GM12878 (cell line): ENCODE measurements at regions not wholly inside any gene's neighbourhood (a gene's known extent, or its start where the extent isn't known, plus 50 kb on each side); places are given as distances from the start of the nearest gene placed in this dataset.

Experiments used
- ATAC-seq: fragments of 200-7000 bp; cut with Tn5 transposase; 3 replicates; pipeline ENCODE4 v1.9.1; 2020; ENCODE audit warnings: mild to moderate bottlenecking, moderate library complexity
- BruUV-seq: library from RNA; stranded (reverse); fragments of 400-500 nt; replicated peaks from 2 replicates; lab custom pipeline; 2021; lab: Mats Ljungman, UMichigan
- CTCF ChIA-PET: fragments of 300-600 bp; sonication (Branson Sonifier 250); formaldehyde crosslinking; extraction: SDS; loops from one replicate; lab custom pipeline; 2021; ENCODE audit warnings: inconsistent platforms; lab: Yijun Ruan, JAX
- POLR2A ChIA-PET: fragments of 350-600 bp; formaldehyde crosslinking; extraction: SDS; loops from one replicate; lab custom pipeline; 2021; ENCODE audit warnings: inconsistent platforms; lab: Charles Lee
- RAD21 ChIA-PET: fragments of 300-600 bp; sonication (Branson Sonifier 250); formaldehyde crosslinking; loops from one replicate; lab custom pipeline; 2023; ENCODE audit warnings: antibody characterized with exemption; ENCODE audit not compliant: unreplicated experiment; lab: Charles Lee
- SMC1A ChIA-PET: fragments of 300-600 bp; sonication (Branson Sonifier 250); formaldehyde crosslinking; loops from one replicate; lab custom pipeline; 2023; ENCODE audit not compliant: unreplicated experiment, uncharacterized antibody; lab: Charles Lee
- DNase-seq: peaks from one replicate; pipeline ENCODE4 v3.0.0-alpha.2; 2011; ENCODE audit warnings: low read depth, low spot score
- FAIRE-seq: peaks from 3 replicates; lab custom pipeline; 2011; peaks lifted over from hg19 to GRCh38; lab: Jason Lieb, UNC
- H2AFZ ChIP-seq: 2 replicates; pipeline ENCODE4 v1.6.0; 2011; ENCODE audit warnings: low read depth, low read length, control low read depth; ENCODE audit not compliant: control insufficient read depth
- H3K27ac ChIP-seq: 2 replicates; pipeline ENCODE4 v1.5.1; 2011; ENCODE audit warnings: control low read depth; ENCODE audit not compliant: control insufficient read depth, insufficient read depth
- H3K27me3 ChIP-seq, 2 experiments: replicated peaks in 1 of 2; 2 replicates each; pipeline versions ENCODE4 v1.6.0 to v1.6.1; 2011; ENCODE audit warnings: low read length in 1 of 2; ENCODE audit not compliant: control insufficient read depth in 2 of 2, insufficient read depth in 2 of 2
- H3K36me3 ChIP-seq, 2 experiments: 2 replicates each; pipeline ENCODE4 v1.5.1; 2011; ENCODE audit warnings: low read length in 1 of 2; ENCODE audit not compliant: control insufficient read depth in 2 of 2, insufficient read depth in 2 of 2
- H3K4me1 ChIP-seq: 2 replicates; pipeline ENCODE4 v1.6.1; 2011; ENCODE audit warnings: mild to moderate bottlenecking, low read length, moderate library complexity, mixed read lengths; ENCODE audit not compliant: control insufficient read depth, insufficient read depth
- H3K4me2 ChIP-seq: 2 replicates; pipeline ENCODE4 v1.6.0; 2011; ENCODE audit warnings: control low read depth; ENCODE audit not compliant: control insufficient read depth, insufficient read depth
- H3K4me3 ChIP-seq: fragments of 200-600 bp; sonication (generic); 2 replicates; pipeline ENCODE4 v1.5.1; 2016
- H3K79me2 ChIP-seq: 2 replicates; pipeline ENCODE4 v1.6.0; 2011; ENCODE audit warnings: low read length; ENCODE audit not compliant: control insufficient read depth, insufficient read depth
- H3K9ac ChIP-seq: 2 replicates; pipeline ENCODE4 v1.8.0; 2011; ENCODE audit warnings: low read length, control low read depth, mixed read lengths; ENCODE audit not compliant: control insufficient read depth, insufficient read depth
- H3K9me3 ChIP-seq: replicated peaks from 3 replicates; pipeline ENCODE4 v1.5.1; 2011; ENCODE audit warnings: mild to moderate bottlenecking, low read length; ENCODE audit not compliant: control insufficient read depth, insufficient read depth
- H4K20me1 ChIP-seq: 2 replicates; pipeline ENCODE4 v1.6.0; 2011; ENCODE audit not compliant: control insufficient read depth, insufficient read depth
- BHLHE40 ChIP-seq, 2 experiments: fragments of 450-650 bp in 1 of 2; IDR thresholded peaks; 2 replicates each; pipeline ENCODE4 v1.6.1; 2011 to 2017; ENCODE audit warnings: low read depth in 2 of 2, borderline replicate concordance in 1 of 2, improper control_type of control experiment in 1 of 2, low read length in 1 of 2, mild to moderate bottlenecking in 1 of 2
- CBX5 ChIP-seq: sonication (generic); IDR thresholded peaks from 2 replicates; pipeline ENCODE4 v1.6.1; 2016; ENCODE audit warnings: low read depth, moderate library complexity, mild to moderate bottlenecking, inconsistent platforms
- CREM ChIP-seq: IDR thresholded peaks from 2 replicates; pipeline ENCODE4 v1.6.1; 2014; ENCODE audit warnings: antibody characterized with exemption, low read depth
- MYC ChIP-seq: IDR thresholded peaks from 2 replicates; pipeline ENCODE4 v1.6.1; 2011; ENCODE audit warnings: mild to moderate bottlenecking, low read length, moderate library complexity, inconsistent platforms; ENCODE audit not compliant: insufficient read depth, insufficient replicate concordance, insufficient read length, severe bottlenecking
- NBN ChIP-seq: fragments of 450-650 bp; IDR thresholded peaks from 2 replicates; pipeline ENCODE4 v1.6.1; 2016
- POU2F2 ChIP-seq: IDR thresholded peaks from 3 replicates; pipeline ENCODE4 v1.6.1; 2011; ENCODE audit warnings: low read depth, mild to moderate bottlenecking, low read length, borderline replicate concordance
- SMC3 ChIP-seq: IDR thresholded peaks from 2 replicates; pipeline ENCODE4 v1.6.1; 2011; ENCODE audit warnings: low read length, improper control_type of control experiment, borderline replicate concordance
- TAF1 ChIP-seq: IDR thresholded peaks from 2 replicates; pipeline ENCODE4 v1.6.1; 2011; ENCODE audit warnings: mild to moderate bottlenecking, low read depth, low read length, borderline replicate concordance
- TCF3 ChIP-seq: IDR thresholded peaks from 2 replicates; pipeline ENCODE4 v1.6.1; 2012; ENCODE audit warnings: low read depth, mild to moderate bottlenecking, low read length, borderline replicate concordance; ENCODE audit not compliant: insufficient read depth
- YBX1 ChIP-seq: fragments of 450-650 bp; IDR thresholded peaks from 2 replicates; pipeline ENCODE4 v1.6.1; 2016; ENCODE audit warnings: antibody characterized with exemption
- ZZZ3 ChIP-seq: IDR thresholded peaks from 2 replicates; pipeline ENCODE4 v1.6.1; 2011; ENCODE audit warnings: low read depth; ENCODE audit not compliant: control insufficient read depth, insufficient read length
- WGBS: methylation state at CpG from one replicate; pipeline ENCODE4 v1.1.6; 2016; ENCODE audit warnings: low lambda C conversion rate; ENCODE audit not compliant: insufficient replicate concordance, insufficient coverage; ENCODE audit errors: missing lambda C conversion rate; 5-methylcytosine and 5-hydroxymethylcytosine counted together
- in situ Hi-C: fragments of 300-500 bp; cut with MboI; formaldehyde crosslinking; loops from 9 replicates; pipeline ENCODE4 v1.14.3; 2018; ENCODE audit warnings: mixed read lengths
- intact Hi-C: fragments of 100-400 bp; cut with micrococcal nuclease; formaldehyde crosslinking; loops from one replicate; pipeline ENCODE4 v1.14.2; 2022; ENCODE audit not compliant: unreplicated experiment
- TF ChIP-seq, protein P1 (sequence below): IDR thresholded peaks from 2 replicates; pipeline ENCODE4 v1.6.1; 2011; ENCODE audit warnings: low read depth, low read length, improper control_type of control experiment, borderline replicate concordance
- TF ChIP-seq, protein P2 (sequence below): fragments of 450-650 bp; IDR thresholded peaks from 2 replicates; pipeline ENCODE4 v1.6.1; 2017; ENCODE audit warnings: borderline replicate concordance

DNA sequence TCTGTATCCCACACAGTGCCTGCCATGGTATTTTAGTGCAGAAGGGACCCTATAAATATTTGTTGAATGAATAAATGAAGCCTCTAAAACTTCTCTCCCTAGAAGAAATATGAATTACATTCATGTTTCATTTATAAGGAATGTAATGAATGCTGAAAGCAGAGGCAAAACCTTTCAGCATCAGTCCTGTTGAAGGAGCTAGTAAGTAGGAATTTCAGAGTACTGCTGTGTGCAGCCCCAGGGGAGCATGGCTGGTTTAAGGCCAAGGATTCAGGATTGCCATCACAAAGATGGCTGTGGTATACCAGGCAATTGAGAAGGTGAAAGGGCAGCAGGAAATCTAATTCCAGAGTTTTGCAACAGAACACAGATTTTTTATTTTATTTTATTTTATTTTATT lies 1131.4 kb downstream of the IGSF11 start:
- no peaks in the 10 kb centered on the region for H3K4me1 ChIP-seq
- H3K4me2 ChIP-seq = no peak overlapping the region
- no peak overlapping the region for H3K27ac ChIP-seq
- FAIRE-seq (no peak), ATAC-seq (no peak), DNase-seq (no peak)
- H3K9ac ChIP-seq = no peak overlapping the region
- no peak overlapping the region for H2AFZ ChIP-seq
- H3K79me2 ChIP-seq = no peaks in the 10 kb centered on the region
- ChIA-PET RAD21 (no interaction called here), CTCF (interaction anchor here (1.2 kb wide), 1 partner anchor 12 kb away, joined by 3 read pairs; no protein-coding TSS in a partner anchor), SMC1A (no interaction called here), POLR2A (no interaction called here)
- no peaks in the 10 kb centered on the region for H3K36me3 ChIP-seq
- intact Hi-C loops = no loop called here
- no peaks in the 10 kb centered on the region for H4K20me1 ChIP-seq
- no peaks in the 10 kb centered on the region for H3K9me3 ChIP-seq
- H3K4me3 ChIP-seq = no peak overlapping the region
- TF ChIP-seq CBX5 = no peak
- TF ChIP-seq, protein P1, sequence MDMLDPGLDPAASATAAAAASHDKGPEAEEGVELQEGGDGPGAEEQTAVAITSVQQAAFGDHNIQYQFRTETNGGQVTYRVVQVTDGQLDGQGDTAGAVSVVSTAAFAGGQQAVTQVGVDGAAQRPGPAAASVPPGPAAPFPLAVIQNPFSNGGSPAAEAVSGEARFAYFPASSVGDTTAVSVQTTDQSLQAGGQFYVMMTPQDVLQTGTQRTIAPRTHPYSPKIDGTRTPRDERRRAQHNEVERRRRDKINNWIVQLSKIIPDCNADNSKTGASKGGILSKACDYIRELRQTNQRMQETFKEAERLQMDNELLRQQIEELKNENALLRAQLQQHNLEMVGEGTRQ = no peak
- in situ Hi-C loops = no loop called here
- no TSS peak for BruUV-seq
- no peaks in the 10 kb centered on the region for H3K27me3 ChIP-seq

DNA sequence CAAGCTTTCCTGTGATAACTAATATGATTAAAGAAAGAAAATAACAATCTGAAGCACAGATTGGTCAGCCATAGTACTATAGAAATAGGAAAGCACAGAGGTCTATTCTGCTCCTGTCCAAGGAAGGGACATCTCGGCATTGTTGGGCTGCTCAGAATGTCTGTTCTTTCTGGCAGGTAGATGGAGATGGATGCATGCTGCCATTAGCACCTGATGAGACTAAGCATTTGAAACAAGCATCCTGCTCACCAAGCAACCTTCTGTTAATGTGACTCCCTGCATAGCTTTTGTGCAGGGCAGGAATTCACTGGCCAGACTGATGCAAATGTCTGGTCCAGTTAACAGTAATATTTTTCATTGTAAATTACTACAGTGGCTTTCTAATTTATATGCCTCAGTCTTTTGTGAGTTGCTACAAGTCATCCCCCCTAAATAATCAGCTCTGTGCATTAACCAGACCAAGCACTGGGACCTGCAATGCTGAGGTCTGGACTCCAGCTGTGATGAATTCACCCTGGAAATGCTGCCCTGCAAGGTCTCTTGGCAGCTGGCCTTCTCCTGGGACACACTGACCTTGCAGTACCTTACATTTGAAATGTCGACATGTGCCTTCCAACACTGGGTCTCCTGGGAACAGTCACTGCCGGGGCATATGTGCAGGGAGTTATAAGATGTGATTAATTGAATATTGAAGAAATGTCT lies 1123.7 kb downstream of the IGSF11 start:
- no peak overlapping the region for H3K27ac ChIP-seq
- H2AFZ ChIP-seq = no peak overlapping the region
- no TSS peak for BruUV-seq
- ATAC-seq = no peak
- H3K79me2 ChIP-seq = no peaks in the 10 kb centered on the region
- no peak overlapping the region for H3K4me2 ChIP-seq
- no peaks in the 10 kb centered on the region for H3K36me3 ChIP-seq
- no peaks in the 10 kb centered on the region for H3K4me1 ChIP-seq
- 14% methylated on average over 3 of the region's 3 CpGs for WGBS
- RAD21 ChIA-PET = no interaction called here
- SMC1A ChIA-PET = interaction anchor here (1.4 kb wide), 1 partner anchor 25 kb away, joined by 3 read pairs; no protein-coding TSS in a partner anchor
- no peak overlapping the region for H3K9ac ChIP-seq
- DNase-seq = no peak
- FAIRE-seq = no peak
- no peaks in the 10 kb centered on the region for H4K20me1 ChIP-seq
- in situ Hi-C loops (no loop called here), intact Hi-C loops (no loop called here)
- H3K4me3 ChIP-seq = no peak overlapping the region
- TF ChIP-seq CREM = no peak
- TF ChIP-seq, protein P2, sequence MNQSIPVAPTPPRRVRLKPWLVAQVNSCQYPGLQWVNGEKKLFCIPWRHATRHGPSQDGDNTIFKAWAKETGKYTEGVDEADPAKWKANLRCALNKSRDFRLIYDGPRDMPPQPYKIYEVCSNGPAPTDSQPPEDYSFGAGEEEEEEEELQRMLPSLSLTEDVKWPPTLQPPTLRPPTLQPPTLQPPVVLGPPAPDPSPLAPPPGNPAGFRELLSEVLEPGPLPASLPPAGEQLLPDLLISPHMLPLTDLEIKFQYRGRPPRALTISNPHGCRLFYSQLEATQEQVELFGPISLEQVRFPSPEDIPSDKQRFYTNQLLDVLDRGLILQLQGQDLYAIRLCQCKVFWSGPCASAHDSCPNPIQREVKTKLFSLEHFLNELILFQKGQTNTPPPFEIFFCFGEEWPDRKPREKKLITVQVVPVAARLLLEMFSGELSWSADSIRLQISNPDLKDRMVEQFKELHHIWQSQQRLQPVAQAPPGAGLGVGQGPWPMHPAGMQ = no peak
- TF ChIP-seq YBX1 = no peak
- no peak for TF ChIP-seq MYC
- no peak for TF ChIP-seq POU2F2
- TF ChIP-seq BHLHE40 (IDR thresholded peaks at IDR 0.05; ENCODE audit: borderline replicate concordance in 1 of 2, low read depth in 2 of 2, low read length in 1 of 2) = no peak
- no peak for TF ChIP-seq NBN
- no peak for TF ChIP-seq TCF3
- TF ChIP-seq TAF1 = no peak
- no peak for TF ChIP-seq ZZZ3
- no peak for TF ChIP-seq SMC3
- TF ChIP-seq, protein P1 = no peak
- no peaks in the 10 kb centered on the region for H3K9me3 ChIP-seq
- POLR2A ChIA-PET = no interaction called here
- CTCF ChIA-PET = no interaction called here
- no peaks in the 10 kb centered on the region for H3K27me3 ChIP-seq
